ENCODE measurements at regions not wholly inside any gene's neighbourhood (a gene's known extent, or its start where the extent isn't known, plus 50 kb on each side); places are given as distances from the start of the nearest gene placed in this dataset.

DNA sequence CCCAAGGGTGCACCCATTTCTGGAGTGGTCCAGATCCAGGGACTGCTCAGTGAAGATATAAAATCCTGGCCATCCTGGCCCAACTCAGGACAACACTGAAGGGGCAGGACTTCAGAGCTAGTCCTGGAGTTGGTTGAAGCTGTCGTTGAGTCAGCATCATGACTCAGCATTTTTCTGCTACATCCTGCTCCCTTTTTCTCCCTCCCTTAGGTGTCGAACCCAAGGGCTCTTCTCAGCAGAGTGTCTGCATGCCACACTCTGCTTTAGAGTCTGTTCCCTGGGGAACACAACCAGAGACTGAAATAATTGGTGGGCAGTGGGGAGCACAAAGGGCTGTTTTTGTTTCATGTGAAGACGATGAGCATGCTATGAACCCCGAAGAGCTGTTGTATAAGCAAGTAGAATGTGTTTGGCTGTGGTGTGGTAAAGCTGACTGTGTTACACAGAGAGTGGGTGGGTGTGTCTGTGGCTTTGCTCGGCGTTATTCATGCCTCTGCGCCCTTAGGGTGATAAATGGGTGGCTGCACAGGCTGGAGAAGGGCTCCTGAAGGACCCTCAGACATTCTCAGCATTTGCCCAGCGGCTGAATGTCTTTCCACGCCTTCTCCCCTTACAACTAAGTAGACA is 167.2 kb downstream of the CYYR1 start:
- TF ChIP-seq, protein P1, sequence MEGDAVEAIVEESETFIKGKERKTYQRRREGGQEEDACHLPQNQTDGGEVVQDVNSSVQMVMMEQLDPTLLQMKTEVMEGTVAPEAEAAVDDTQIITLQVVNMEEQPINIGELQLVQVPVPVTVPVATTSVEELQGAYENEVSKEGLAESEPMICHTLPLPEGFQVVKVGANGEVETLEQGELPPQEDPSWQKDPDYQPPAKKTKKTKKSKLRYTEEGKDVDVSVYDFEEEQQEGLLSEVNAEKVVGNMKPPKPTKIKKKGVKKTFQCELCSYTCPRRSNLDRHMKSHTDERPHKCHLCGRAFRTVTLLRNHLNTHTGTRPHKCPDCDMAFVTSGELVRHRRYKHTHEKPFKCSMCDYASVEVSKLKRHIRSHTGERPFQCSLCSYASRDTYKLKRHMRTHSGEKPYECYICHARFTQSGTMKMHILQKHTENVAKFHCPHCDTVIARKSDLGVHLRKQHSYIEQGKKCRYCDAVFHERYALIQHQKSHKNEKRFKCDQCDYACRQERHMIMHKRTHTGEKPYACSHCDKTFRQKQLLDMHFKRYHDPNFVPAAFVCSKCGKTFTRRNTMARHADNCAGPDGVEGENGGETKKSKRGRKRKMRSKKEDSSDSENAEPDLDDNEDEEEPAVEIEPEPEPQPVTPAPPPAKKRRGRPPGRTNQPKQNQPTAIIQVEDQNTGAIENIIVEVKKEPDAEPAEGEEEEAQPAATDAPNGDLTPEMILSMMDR (IDR thresholded peaks at IDR 0.05 in 4 of 5, conservative IDR thresholded peaks at IDR 0.05 in 1 of 5), result no peak
- no peak for TF ChIP-seq POLR2A (IDR thresholded peaks at IDR 0.05)
